ENCODE measurements at regions not wholly inside any gene's neighbourhood (a gene's known extent, or its start where the extent isn't known, plus 50 kb on each side); places are given as distances from the start of the nearest gene placed in this dataset.

GRCh38 chr9:26643826-26644225, 248.8 kb downstream of the CAAP1 start:
- TF ChIP-seq CTCF (IDR thresholded peaks at IDR 0.05; ENCODE audit: low read length) (no peak), EZH2 (IDR thresholded peaks at IDR 0.05; ENCODE audit: borderline replicate concordance, low read length) (no peak)
